PC-9 (cell line): ENCODE measurements at regions not wholly inside any gene's neighbourhood (a gene's known extent, or its start where the extent isn't known, plus 50 kb on each side); places are given as distances from the start of the nearest gene placed in this dataset.

Experiments used
- BruUV-seq: library from RNA; stranded (reverse); fragments of 400-500 nt; replicated peaks from 2 replicates; lab custom pipeline; 2021; lab: Mats Ljungman, UMichigan
- CTCF ChIA-PET: fragments of 300-600 bp; sonication (Branson Sonifier 250); formaldehyde crosslinking; loops from one replicate; lab custom pipeline; 2022; ENCODE audit warnings: antibody characterized with exemption; lab: Charles Lee
- POLR2A ChIA-PET: fragments of 300-600 bp; sonication (Branson Sonifier 250); formaldehyde crosslinking; loops from one replicate; lab custom pipeline; 2022; ENCODE audit warnings: antibody characterized with exemption; ENCODE audit not compliant: unreplicated experiment; lab: Charles Lee
- DNase-seq, 2 experiments: peaks; one replicate each; pipeline versions ENCODE4 v3.0.0 to v3.0.0-alpha.2; 2015 to 2022; ENCODE audit warnings: mixed read lengths in 1 of 2
- H2AFZ ChIP-seq: fragments of 200-600 bp; sonication (generic); 2 replicates; pipeline ENCODE4 v1.8.1; 2017; ENCODE audit warnings: antibody characterized with exemption
- H3F3A ChIP-seq: fragments of 200-600 bp; sonication (generic); 2 replicates; pipeline ENCODE4 v1.8.1; 2017; ENCODE audit warnings: antibody characterized with exemption, mild to moderate bottlenecking, low read depth; ENCODE audit not compliant: insufficient read depth
- H3K27ac ChIP-seq: fragments of 200-600 bp; sonication (generic); 2 replicates; pipeline ENCODE4 v1.6.1; 2016; ENCODE audit warnings: mixed run types
- H3K27me3 ChIP-seq: fragments of 200-600 bp; sonication (generic); 2 replicates; pipeline ENCODE4 v1.6.1; 2016; ENCODE audit warnings: low read depth, mixed run types; ENCODE audit not compliant: insufficient read depth
- H3K36me3 ChIP-seq: fragments of 200-600 bp; sonication (generic); 2 replicates; pipeline ENCODE4 v1.6.1; 2016; ENCODE audit warnings: low read depth, mixed run types
- H3K4me1 ChIP-seq: fragments of 200-600 bp; sonication (generic); replicated peaks from 2 replicates; pipeline ENCODE4 v1.6.1; 2016; ENCODE audit warnings: mixed run types; ENCODE audit not compliant: insufficient read depth
- H3K4me2 ChIP-seq: fragments of 200-600 bp; sonication (generic); 2 replicates; pipeline ENCODE4 v1.6.1; 2017; ENCODE audit warnings: mixed run types
- H3K4me3 ChIP-seq: fragments of 200-600 bp; sonication (generic); 2 replicates; pipeline ENCODE4 v1.6.1; 2016; ENCODE audit warnings: mixed run types
- H3K79me2 ChIP-seq: fragments of 200-600 bp; sonication (generic); 2 replicates; pipeline ENCODE4 v1.6.1; 2017; ENCODE audit warnings: low read depth, mixed run types
- H3K9me2 ChIP-seq: fragments of 200-600 bp; sonication (generic); 2 replicates; pipeline ENCODE4 v1.8.1; 2017; ENCODE audit warnings: mild to moderate bottlenecking; ENCODE audit not compliant: insufficient read depth
- H3K9me3 ChIP-seq: fragments of 200-600 bp; sonication (generic); 2 replicates; pipeline ENCODE4 v1.8.1; 2016; ENCODE audit warnings: low read depth; ENCODE audit not compliant: insufficient read depth
- H4K20me1 ChIP-seq: fragments of 200-600 bp; sonication (generic); 2 replicates; pipeline ENCODE4 v1.8.1; 2017; ENCODE audit not compliant: insufficient read depth
- CTCF ChIP-seq: fragments of 200-600 bp; sonication (generic); conservative IDR thresholded peaks from 2 replicates; pipeline ENCODE4 v1.6.1; 2017; ENCODE audit warnings: mixed run types, antibody characterized with exemption, mild to moderate bottlenecking, moderate library complexity
- EZH2 ChIP-seq: fragments of 200-600 bp; sonication (generic); IDR thresholded peaks from 2 replicates; pipeline ENCODE4 v1.8.0; 2017; ENCODE audit warnings: antibody characterized with exemption, low read depth
- intact Hi-C: fragments of 100-400 bp; cut with micrococcal nuclease; formaldehyde crosslinking; loops from one replicate; pipeline ENCODE4 v1.10.0; 2022; ENCODE audit not compliant: unreplicated experiment

GRCh38 chr1:192521734-192522133, 53.8 kb upstream of the RGS1 start:
- Histone ChIP-seq H3K36me3 (no peaks in the 10 kb centered on the region), H3K27ac (no peak overlapping the region), H4K20me1 (no peaks in the 10 kb centered on the region), H3K9me2 (no peaks in the 10 kb centered on the region), H3K4me3 (no peak overlapping the region), H2AFZ (no peak overlapping the region), H3K4me2 (no peak overlapping the region), H3K4me1 (no peaks in the 10 kb centered on the region), H3F3A (no peaks in the 10 kb centered on the region), H3K27me3 (no peaks in the 10 kb centered on the region), H3K79me2 (no peaks in the 10 kb centered on the region), H3K9me3 (no peaks in the 10 kb centered on the region)
- TF ChIP-seq CTCF (no peak), EZH2 (no peak)
- intact Hi-C loops = loop anchor here (5.0 kb wide), 1 partner anchor 51 kb away; no protein-coding TSS in a partner anchor
- DNase-seq = no peak
- ChIA-PET CTCF (no interaction called here), POLR2A (no interaction called here)
- BruUV-seq = no TSS peak

- H3K27me3 ChIP-seq = no peaks in the 10 kb centered on the region
- no peaks in the 10 kb centered on the region for H3K9me2 ChIP-seq
- no peaks in the 10 kb centered on the region for H3K79me2 ChIP-seq
- H3K9me3 ChIP-seq = no peaks in the 10 kb centered on the region
- H3K4me3 ChIP-seq = no peak overlapping the region
- CTCF ChIA-PET = no interaction called here
- no peaks in the 10 kb centered on the region for H3F3A ChIP-seq
- TF ChIP-seq CTCF = no peak
- TF ChIP-seq EZH2 = no peak
- H4K20me1 ChIP-seq = no peaks in the 10 kb centered on the region
- no peak overlapping the region for H3K27ac ChIP-seq
- intact Hi-C loops = loop anchor here (5.0 kb wide), 1 partner anchor 50 kb away; no protein-coding TSS in a partner anchor
- no peaks in the 10 kb centered on the region for H3K4me1 ChIP-seq
- no peaks in the 10 kb centered on the region for H3K36me3 ChIP-seq
- no peak overlapping the region for H2AFZ ChIP-seq
- DNase-seq = no peak
- H3K4me2 ChIP-seq = no peak overlapping the region
- POLR2A ChIA-PET = no interaction called here
- no TSS peak for BruUV-seq
Observed at GRCh38 chr1:192522673-192523072, 52.9 kb upstream of the RGS1 start.

- no peak for DNase-seq
- no peak overlapping the region for H2AFZ ChIP-seq
- H3K4me1 ChIP-seq = no peaks in the 10 kb centered on the region
- H3F3A ChIP-seq = no peaks in the 10 kb centered on the region
- no peak overlapping the region for H3K4me3 ChIP-seq
- H3K36me3 ChIP-seq = no peaks in the 10 kb centered on the region
- H4K20me1 ChIP-seq = no peaks in the 10 kb centered on the region
- TF ChIP-seq CTCF = no peak
- no peak overlapping the region for H3K27ac ChIP-seq
- POLR2A ChIA-PET = no interaction called here
- H3K4me2 ChIP-seq = no peak overlapping the region
- no peaks in the 10 kb centered on the region for H3K79me2 ChIP-seq
- BruUV-seq = no TSS peak
- CTCF ChIA-PET = no interaction called here
- intact Hi-C loops = loop anchor here (5.0 kb wide), 1 partner anchor 48 kb away; no protein-coding TSS in a partner anchor
- H3K9me3 ChIP-seq = no peaks in the 10 kb centered on the region
- no peaks in the 10 kb centered on the region for H3K27me3 ChIP-seq
- no peaks in the 10 kb centered on the region for H3K9me2 ChIP-seq
Observed at GRCh38 chr1:192524223-192524622, 51.4 kb upstream of the RGS1 start.
